ENCODE measurements at regions not wholly inside any gene's neighbourhood (a gene's known extent, or its start where the extent isn't known, plus 50 kb on each side); places are given as distances from the start of the nearest gene placed in this dataset.

GRCh38 chr12:89895591-89895990 lies 187.0 kb upstream of the ATP2B1 start:
- no peaks in the 10 kb centered on the region for H3K4me1 ChIP-seq
- 83 to 87% methylated on average over 2 of the region's 2 CpGs for WGBS, 2 donors
- intact Hi-C loops (cut with DNase I), result no loop called here
- no peaks in the 10 kb centered on the region for H3K9me3 ChIP-seq
- no peak overlapping the region for H3K4me3 ChIP-seq
- TF ChIP-seq POLR2A (IDR thresholded peaks at IDR 0.05) (no peak), CTCF (IDR thresholded peaks at IDR 0.05) (no peak)
- H3K27me3 ChIP-seq, result no peaks in the 10 kb centered on the region
- no peak for DNase-seq
- H3K36me3 ChIP-seq, result no peaks in the 10 kb centered on the region
- H3K27ac ChIP-seq, result no peak overlapping the region

GRCh38 chr12:89895101-89895500 lies 186.5 kb upstream of the ATP2B1 start:
- no peak for TF ChIP-seq POLR2A (IDR thresholded peaks at IDR 0.05)
- TF ChIP-seq CTCF (IDR thresholded peaks at IDR 0.05), result no peak
- no peaks in the 10 kb centered on the region for H3K36me3 ChIP-seq
- intact Hi-C loops (cut with DNase I), result no loop called here
- no peak for DNase-seq
- H3K9me3 ChIP-seq, result no peaks in the 10 kb centered on the region
- H3K4me1 ChIP-seq, result no peaks in the 10 kb centered on the region
- H3K27me3 ChIP-seq, result no peaks in the 10 kb centered on the region
- no peak overlapping the region for H3K27ac ChIP-seq
- 90% methylated on average over 5 of the region's 5 CpGs for WGBS, 2 donors
- H3K4me3 ChIP-seq, result no peak overlapping the region

- Histone ChIP-seq H3K4me3 (no peak overlapping the region), H3K9me3 (no peaks in the 10 kb centered on the region), H3K27me3 (no peaks in the 10 kb centered on the region), H3K27ac (no peak overlapping the region), H3K36me3 (no peaks in the 10 kb centered on the region), H3K4me1 (no peaks in the 10 kb centered on the region)
- intact Hi-C loops (cut with DNase I), result no loop called here
- 33 to 67% methylated on average over 1 of the region's 1 CpG for WGBS, 2 donors
- DNase-seq, result no peak
- no peak for TF ChIP-seq POLR2A (IDR thresholded peaks at IDR 0.05)
- TF ChIP-seq CTCF (IDR thresholded peaks at IDR 0.05), result no peak
These were observed 185.5 kb upstream of the ATP2B1 start for GRCh38 chr12:89893972-89894706.

GRCh38 chr12:89892436-89892835 lies 183.8 kb upstream of the ATP2B1 start:
- Histone ChIP-seq H3K27me3 (no peaks in the 10 kb centered on the region), H3K4me1 (no peaks in the 10 kb centered on the region), H3K4me3 (no peak overlapping the region), H3K36me3 (no peaks in the 10 kb centered on the region), H3K9me3 (no peaks in the 10 kb centered on the region), H3K27ac (no peak overlapping the region)
- TF ChIP-seq POLR2A (IDR thresholded peaks at IDR 0.05) (no peak), CTCF (IDR thresholded peaks at IDR 0.05) (no peak)
- DNase-seq, result no peak
- intact Hi-C loops (cut with DNase I), result no loop called here

- TF ChIP-seq CTCF (IDR thresholded peaks at IDR 0.05) (no peak), POLR2A (IDR thresholded peaks at IDR 0.05) (no peak)
- intact Hi-C loops (cut with DNase I), result no loop called here
- H3K36me3 ChIP-seq, result no peaks in the 10 kb centered on the region
- H3K9me3 ChIP-seq, result no peaks in the 10 kb centered on the region
- no peaks in the 10 kb centered on the region for H3K4me1 ChIP-seq
- no peaks in the 10 kb centered on the region for H3K27me3 ChIP-seq
- no peak for DNase-seq
- H3K4me3 ChIP-seq, result no peak overlapping the region
- H3K27ac ChIP-seq, result no peak overlapping the region
These were observed 183.3 kb upstream of the ATP2B1 start for GRCh38 chr12:89891933-89892332.
